GM18873 (cell line): ENCODE measurements at regions not wholly inside any gene's neighbourhood (a gene's known extent, or its start where the extent isn't known, plus 50 kb on each side); places are given as distances from the start of the nearest gene placed in this dataset.

Experiments
- ATAC-seq: cut with Tn5 transposase; IDR thresholded peaks from one replicate; pipeline ENCODE4 v1.9.1; 2021; ENCODE audit warnings: mild to moderate bottlenecking, moderate library complexity, moderate number of reproducible peaks; ENCODE audit not compliant: unreplicated experiment, low FRiP score

GRCh38 chr16:86134802-86135461, 236.0 kb downstream of the IRF8 start:
- ATAC-seq = no peak

GRCh38 chr16:86137359-86137758, 238.4 kb downstream of the IRF8 start:
- ATAC-seq = no peak

GRCh38 chr16:86138121-86139085, 239.4 kb downstream of the IRF8 start:
- ATAC-seq = no peak

- ATAC-seq = no peak
Measured at GRCh38 chr16:86142801-86143236, 243.9 kb downstream of the IRF8 start.

GRCh38 chr16:86143666-86144065, 244.7 kb downstream of the IRF8 start:
- no peak for ATAC-seq

- no peak for ATAC-seq
Measured at GRCh38 chr16:86145669-86146068, 246.7 kb downstream of the IRF8 start.

- no peak for ATAC-seq
Measured at GRCh38 chr16:86150641-86151238, 251.8 kb downstream of the IRF8 start.

GRCh38 chr16:86151239-86151851, 252.4 kb downstream of the IRF8 start:
- ATAC-seq = no peak

GRCh38 chr16:86156155-86156554, 257.2 kb downstream of the IRF8 start:
- ATAC-seq = no peak

GRCh38 chr16:86157616-86158247, 258.8 kb downstream of the IRF8 start:
- no peak for ATAC-seq

- ATAC-seq = no peak
Measured at GRCh38 chr16:86158688-86159360, 259.9 kb downstream of the IRF8 start.

- ATAC-seq = no peak
Measured at GRCh38 chr16:86165479-86165878, 266.5 kb downstream of the IRF8 start.

GRCh38 chr16:86166414-86166813, 267.5 kb downstream of the IRF8 start:
- ATAC-seq = no peak

- ATAC-seq = no peak
Measured at GRCh38 chr16:86167061-86167460, 268.1 kb downstream of the IRF8 start.

GRCh38 chr16:86170720-86171119, 271.8 kb downstream of the IRF8 start:
- no peak for ATAC-seq

GRCh38 chr16:86171329-86171728, 272.4 kb downstream of the IRF8 start:
- ATAC-seq = no peak

- ATAC-seq = no peak
Measured at GRCh38 chr16:86175816-86176215, 276.9 kb downstream of the IRF8 start.

GRCh38 chr16:86176462-86176861, 277.5 kb downstream of the IRF8 start:
- no peak for ATAC-seq

GRCh38 chr16:86180244-86180643, 281.3 kb downstream of the IRF8 start:
- no peak for ATAC-seq

- ATAC-seq = no peak
Measured at GRCh38 chr16:86180780-86181179, 281.8 kb downstream of the IRF8 start.
